ENCODE measurements at regions not wholly inside any gene's neighbourhood (a gene's known extent, or its start where the extent isn't known, plus 50 kb on each side); places are given as distances from the start of the nearest gene placed in this dataset.

GRCh38 chr17:20908313-20909267 is 134.2 kb downstream of the USP22 start (continued):
- TF ChIP-seq GATAD2A (IDR thresholded peaks at IDR 0.05) (no peak), SETDB1 (IDR thresholded peaks at IDR 0.05; ENCODE audit: low read length) (no peak), RNF219 (CRISPR knock-in tag; IDR thresholded peaks at IDR 0.05) (no peak), FIP1L1 (IDR thresholded peaks at IDR 0.05; ENCODE audit: low read depth, low read length, poor library complexity, severe bottlenecking) (no peak), THAP12 (CRISPR knock-in tag; IDR thresholded peaks at IDR 0.05) (peak; percentile 32; the same call in 1 of the 2 replicates), ZNF830 (CRISPR knock-in tag; IDR thresholded peaks at IDR 0.05) (no peak), ZNF217 (CRISPR knock-in tag; IDR thresholded peaks at IDR 0.05) (no peak), POLR2H (tag; IDR thresholded peaks at IDR 0.05; ENCODE audit: low read depth) (0 out of 2 replicates have a peak, but pooled peaks have one; percentile 26), HCFC1 (IDR thresholded peaks at IDR 0.05; ENCODE audit: low read depth, low read length) (peak; percentile 14; the same call in 1 of the 2 replicates), KAT8 (IDR thresholded peaks at IDR 0.05; ENCODE audit: low read depth) (no peak), ZNF253 (CRISPR knock-in tag; conservative IDR thresholded peaks at IDR 0.05) (no peak), USF2 (CRISPR knock-in tag; IDR thresholded peaks at IDR 0.05) (no peak), CC2D1A (IDR thresholded peaks at IDR 0.05) (no peak), ARID1B (IDR thresholded peaks at IDR 0.05) (no peak), PHF8 (IDR thresholded peaks at IDR 0.05; ENCODE audit: borderline replicate concordance, low read length) (peak; percentile 30; the same call in 1 of the 2 replicates), MCM5 (IDR thresholded peaks at IDR 0.05; ENCODE audit: low read depth) (no peak), POLR3A (IDR thresholded peaks at IDR 0.05; ENCODE audit: borderline replicate concordance, extremely low read depth, insufficient read depth, insufficient read length) (no peak), ADNP (tag; IDR thresholded peaks at IDR 0.05) (no peak), CBFA2T2 (conservative IDR thresholded peaks at IDR 0.05) (no peak), OTX1 (CRISPR knock-in tag; IDR thresholded peaks at IDR 0.05) (no peak), PYGO2 (tag; IDR thresholded peaks at IDR 0.05) (no peak)
